ENCODE measurements at regions not wholly inside any gene's neighbourhood (a gene's known extent, or its start where the extent isn't known, plus 50 kb on each side); places are given as distances from the start of the nearest gene placed in this dataset.

- Histone ChIP-seq H3K36me3 (ENCODE audit: control insufficient read depth, insufficient read depth, low read length) (no peaks in the 10 kb centered on the region), H3K27me3 (replicated peaks; ENCODE audit: control insufficient read depth, insufficient read depth, low read length) (no peaks in the 10 kb centered on the region), H3K4me3 (replicated peaks; ENCODE audit: low read depth, low read length) (no peak overlapping the region)
- no peak for DNase-seq (ENCODE audit: extremely low read depth, insufficient read length)
- TF ChIP-seq, protein P1, sequence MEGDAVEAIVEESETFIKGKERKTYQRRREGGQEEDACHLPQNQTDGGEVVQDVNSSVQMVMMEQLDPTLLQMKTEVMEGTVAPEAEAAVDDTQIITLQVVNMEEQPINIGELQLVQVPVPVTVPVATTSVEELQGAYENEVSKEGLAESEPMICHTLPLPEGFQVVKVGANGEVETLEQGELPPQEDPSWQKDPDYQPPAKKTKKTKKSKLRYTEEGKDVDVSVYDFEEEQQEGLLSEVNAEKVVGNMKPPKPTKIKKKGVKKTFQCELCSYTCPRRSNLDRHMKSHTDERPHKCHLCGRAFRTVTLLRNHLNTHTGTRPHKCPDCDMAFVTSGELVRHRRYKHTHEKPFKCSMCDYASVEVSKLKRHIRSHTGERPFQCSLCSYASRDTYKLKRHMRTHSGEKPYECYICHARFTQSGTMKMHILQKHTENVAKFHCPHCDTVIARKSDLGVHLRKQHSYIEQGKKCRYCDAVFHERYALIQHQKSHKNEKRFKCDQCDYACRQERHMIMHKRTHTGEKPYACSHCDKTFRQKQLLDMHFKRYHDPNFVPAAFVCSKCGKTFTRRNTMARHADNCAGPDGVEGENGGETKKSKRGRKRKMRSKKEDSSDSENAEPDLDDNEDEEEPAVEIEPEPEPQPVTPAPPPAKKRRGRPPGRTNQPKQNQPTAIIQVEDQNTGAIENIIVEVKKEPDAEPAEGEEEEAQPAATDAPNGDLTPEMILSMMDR (IDR thresholded peaks at IDR 0.05; ENCODE audit: insufficient read depth, low read length, poor library complexity, severe bottlenecking) = no peak
Observed at GRCh38 chr4:180680305-180680704, 1562.9 kb upstream of the TENM3 start.

GRCh38 chr4:180682776-180683175 is 1560.4 kb upstream of the TENM3 start:
- DNase-seq (ENCODE audit: extremely low read depth, insufficient read length) = no peak
- Histone ChIP-seq H3K36me3 (ENCODE audit: control insufficient read depth, insufficient read depth, low read length) (no peaks in the 10 kb centered on the region), H3K27me3 (replicated peaks; ENCODE audit: control insufficient read depth, insufficient read depth, low read length) (no peaks in the 10 kb centered on the region), H3K4me3 (replicated peaks; ENCODE audit: low read depth, low read length) (no peak overlapping the region)
- TF ChIP-seq, protein P1 (IDR thresholded peaks at IDR 0.05; ENCODE audit: insufficient read depth, low read length, poor library complexity, severe bottlenecking) = no peak

- TF ChIP-seq, protein P1 (IDR thresholded peaks at IDR 0.05; ENCODE audit: insufficient read depth, low read length, poor library complexity, severe bottlenecking) = no peak
- DNase-seq (ENCODE audit: extremely low read depth, insufficient read length) = no peak
Observed at GRCh38 chr4:180683186-180683585, 1560.0 kb upstream of the TENM3 start.

DNA sequence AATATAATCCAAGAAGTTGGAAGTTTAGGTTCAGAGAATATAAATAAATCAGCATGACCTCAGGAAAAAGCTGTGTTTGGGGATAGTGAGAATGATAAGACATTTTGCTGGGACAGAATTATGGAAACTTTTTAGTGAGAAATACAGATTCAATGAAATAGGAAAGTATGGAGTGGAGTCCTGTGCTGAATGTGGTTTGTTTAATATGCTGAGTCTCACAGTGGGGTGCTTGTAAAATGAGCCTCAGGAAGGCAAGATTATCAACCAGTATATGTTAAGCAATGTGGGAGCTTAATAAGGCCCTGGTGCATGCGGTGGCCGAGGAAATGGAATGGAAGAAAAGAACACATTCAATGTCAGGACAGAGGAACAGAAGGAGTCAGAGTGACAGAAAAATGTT is 1554.7 kb upstream of the TENM3 start:
- H3K27me3 ChIP-seq (replicated peaks; ENCODE audit: control insufficient read depth, insufficient read depth, low read length) = no peaks in the 10 kb centered on the region
- TF ChIP-seq, protein P1 (IDR thresholded peaks at IDR 0.05; ENCODE audit: insufficient read depth, low read length, poor library complexity, severe bottlenecking) = no peak
- no peaks in the 10 kb centered on the region for H3K36me3 ChIP-seq (ENCODE audit: control insufficient read depth, insufficient read depth, low read length)
- DNase-seq (ENCODE audit: extremely low read depth, insufficient read length) = no peak
- H3K4me3 ChIP-seq (replicated peaks; ENCODE audit: low read depth, low read length) = no peak overlapping the region

More at GRCh38 chr4:180683186-180683585, 1560.0 kb upstream of the TENM3 start:
- Histone ChIP-seq H3K27me3 (replicated peaks; ENCODE audit: control insufficient read depth, insufficient read depth, low read length) (no peaks in the 10 kb centered on the region), H3K36me3 (ENCODE audit: control insufficient read depth, insufficient read depth, low read length) (no peaks in the 10 kb centered on the region), H3K4me3 (replicated peaks; ENCODE audit: low read depth, low read length) (no peak overlapping the region)

DNA sequence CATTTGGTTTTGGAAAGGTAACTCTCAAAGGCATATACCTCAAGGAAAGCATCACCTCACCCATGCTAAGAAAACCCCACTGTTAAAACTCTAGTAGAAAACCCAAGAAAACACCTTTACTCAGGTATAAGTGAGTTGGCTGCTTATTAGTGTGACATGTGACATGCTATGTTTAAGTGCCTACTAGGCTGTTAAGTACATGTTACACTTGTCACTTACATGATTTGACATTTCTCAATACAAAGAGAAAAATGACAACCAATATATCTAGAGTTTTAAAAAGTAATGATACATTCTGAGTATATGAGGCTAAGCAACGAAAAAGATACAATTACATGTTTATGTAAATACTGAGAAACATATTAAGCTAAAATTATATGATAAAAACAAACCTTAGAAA is 1548.3 kb upstream of the TENM3 start:
- DNase-seq (ENCODE audit: extremely low read depth, insufficient read length) = no peak
- Histone ChIP-seq H3K4me3 (replicated peaks; ENCODE audit: low read depth, low read length) (no peak overlapping the region), H3K27me3 (replicated peaks; ENCODE audit: control insufficient read depth, insufficient read depth, low read length) (no peaks in the 10 kb centered on the region), H3K36me3 (ENCODE audit: control insufficient read depth, insufficient read depth, low read length) (no peaks in the 10 kb centered on the region)
- TF ChIP-seq, protein P1 (IDR thresholded peaks at IDR 0.05; ENCODE audit: insufficient read depth, low read length, poor library complexity, severe bottlenecking) = no peak

- no peak for DNase-seq (ENCODE audit: extremely low read depth, insufficient read length)
- Histone ChIP-seq H3K36me3 (ENCODE audit: control insufficient read depth, insufficient read depth, low read length) (no peaks in the 10 kb centered on the region), H3K4me3 (replicated peaks; ENCODE audit: low read depth, low read length) (no peak overlapping the region), H3K27me3 (replicated peaks; ENCODE audit: control insufficient read depth, insufficient read depth, low read length) (no peaks in the 10 kb centered on the region)
- TF ChIP-seq, protein P1 (IDR thresholded peaks at IDR 0.05; ENCODE audit: insufficient read depth, low read length, poor library complexity, severe bottlenecking) = no peak
Observed at GRCh38 chr4:180695851-180696250, 1547.4 kb upstream of the TENM3 start.
